Progenitor cell of endocrine pancreas (in vitro differentiated cells): ENCODE measurements at regions not wholly inside any gene's neighbourhood (a gene's known extent, or its start where the extent isn't known, plus 50 kb on each side); places are given as distances from the start of the nearest gene placed in this dataset.
"Not testable (repeated sequence)": the region's sequence is repeated elsewhere in the genome, so short reads cannot be mapped to it uniquely, and the experiment has no call there.

Source experiments
- DNase-seq: peaks from one replicate; pipeline ENCODE4 v3.0.0; 2021; ENCODE audit warnings: low spot score; ENCODE audit not compliant: unreplicated experiment
- H3K27ac Mint-ChIP-seq: 2 replicates; pipeline ENCODE4 v1.8.0; 2021; ENCODE audit warnings: mild to moderate bottlenecking, moderate library complexity, mixed read lengths
- H3K27me3 Mint-ChIP-seq: 2 replicates; pipeline ENCODE4 v1.8.0; 2021; ENCODE audit warnings: mixed read lengths
- H3K36me3 Mint-ChIP-seq: 2 replicates; pipeline ENCODE4 v1.8.0; 2022; ENCODE audit warnings: mixed read lengths; ENCODE audit not compliant: insufficient read depth
- H3K4me1 Mint-ChIP-seq: 2 replicates; pipeline ENCODE4 v1.8.0; 2021; ENCODE audit warnings: low read depth, mixed read lengths
- H3K4me3 Mint-ChIP-seq: 2 replicates; pipeline ENCODE4 v1.8.0; 2021; ENCODE audit warnings: low read depth, mild to moderate bottlenecking, moderate library complexity, mixed read lengths
- H3K9me3 Mint-ChIP-seq: 2 replicates; pipeline ENCODE4 v1.8.0; 2021; ENCODE audit warnings: low read depth, mixed read lengths
- TF ChIP-seq, protein P1 (sequence below): fragments of 200-600 bp; sonication (generic); IDR thresholded peaks from one replicate; pipeline ENCODE4 v1.5.0; 2021; ENCODE audit warnings: antibody characterized with exemption, mild to moderate bottlenecking; ENCODE audit not compliant: unreplicated experiment

DNA sequence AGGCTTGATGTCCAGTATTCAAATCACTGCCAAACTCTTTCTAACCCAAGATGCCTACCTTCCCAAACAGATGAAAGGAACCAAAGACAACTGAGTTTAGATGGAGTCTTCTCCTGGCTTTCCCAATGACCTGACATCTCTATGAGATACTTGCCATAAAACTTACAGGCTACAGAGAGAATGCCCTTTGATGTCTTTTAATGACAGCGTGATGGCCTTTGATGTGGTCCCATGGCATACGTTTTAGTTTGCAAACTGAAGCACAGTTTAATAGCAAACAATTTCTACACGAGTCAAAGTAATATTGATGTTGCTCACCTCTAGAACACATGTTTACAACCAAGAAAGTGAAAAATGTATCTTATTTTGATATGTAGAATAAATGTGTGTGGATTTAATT, 73.2 kb downstream of the ZIC4 start:
- no peak overlapping the region for H3K4me3 Mint-ChIP-seq
- H3K36me3 Mint-ChIP-seq: no peaks in the 10 kb centered on the region
- peaks cover 4% of the 10 kb centered on the region for H3K27me3 Mint-ChIP-seq
- no peaks in the 10 kb centered on the region for H3K9me3 Mint-ChIP-seq
- TF ChIP-seq, protein P1, sequence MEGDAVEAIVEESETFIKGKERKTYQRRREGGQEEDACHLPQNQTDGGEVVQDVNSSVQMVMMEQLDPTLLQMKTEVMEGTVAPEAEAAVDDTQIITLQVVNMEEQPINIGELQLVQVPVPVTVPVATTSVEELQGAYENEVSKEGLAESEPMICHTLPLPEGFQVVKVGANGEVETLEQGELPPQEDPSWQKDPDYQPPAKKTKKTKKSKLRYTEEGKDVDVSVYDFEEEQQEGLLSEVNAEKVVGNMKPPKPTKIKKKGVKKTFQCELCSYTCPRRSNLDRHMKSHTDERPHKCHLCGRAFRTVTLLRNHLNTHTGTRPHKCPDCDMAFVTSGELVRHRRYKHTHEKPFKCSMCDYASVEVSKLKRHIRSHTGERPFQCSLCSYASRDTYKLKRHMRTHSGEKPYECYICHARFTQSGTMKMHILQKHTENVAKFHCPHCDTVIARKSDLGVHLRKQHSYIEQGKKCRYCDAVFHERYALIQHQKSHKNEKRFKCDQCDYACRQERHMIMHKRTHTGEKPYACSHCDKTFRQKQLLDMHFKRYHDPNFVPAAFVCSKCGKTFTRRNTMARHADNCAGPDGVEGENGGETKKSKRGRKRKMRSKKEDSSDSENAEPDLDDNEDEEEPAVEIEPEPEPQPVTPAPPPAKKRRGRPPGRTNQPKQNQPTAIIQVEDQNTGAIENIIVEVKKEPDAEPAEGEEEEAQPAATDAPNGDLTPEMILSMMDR: no peak
- DNase-seq: no peak
- H3K27ac Mint-ChIP-seq: no peak overlapping the region
- no peaks in the 10 kb centered on the region for H3K4me1 Mint-ChIP-seq

DNA sequence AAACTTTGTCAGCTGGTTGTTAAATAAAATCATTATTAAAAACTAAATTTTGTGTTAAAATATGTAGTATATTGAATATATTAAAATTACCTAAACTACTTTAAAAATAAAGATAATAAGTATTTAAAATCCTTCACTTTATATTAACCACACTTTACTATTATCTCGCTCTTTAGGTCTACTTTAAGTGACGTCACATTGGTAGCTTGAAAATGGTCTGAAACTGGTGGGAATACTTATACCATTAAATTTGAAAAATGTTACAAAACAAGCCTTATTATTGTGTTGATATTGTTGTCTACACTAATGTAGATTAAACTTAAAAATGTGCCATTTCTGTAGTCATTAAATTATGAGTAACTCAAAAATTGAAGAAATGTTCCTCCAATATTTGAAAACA, 77.6 kb downstream of the ZIC4 start:
- Mint-ChIP-seq H3K27me3 (peaks cover 4% of the 10 kb centered on the region), H3K36me3 (no peaks in the 10 kb centered on the region), H3K27ac (no peak overlapping the region), H3K9me3 (no peaks in the 10 kb centered on the region), H3K4me3 (no peak overlapping the region), H3K4me1 (no peaks in the 10 kb centered on the region)
- TF ChIP-seq, protein P1: no peak
- DNase-seq: no peak

DNA sequence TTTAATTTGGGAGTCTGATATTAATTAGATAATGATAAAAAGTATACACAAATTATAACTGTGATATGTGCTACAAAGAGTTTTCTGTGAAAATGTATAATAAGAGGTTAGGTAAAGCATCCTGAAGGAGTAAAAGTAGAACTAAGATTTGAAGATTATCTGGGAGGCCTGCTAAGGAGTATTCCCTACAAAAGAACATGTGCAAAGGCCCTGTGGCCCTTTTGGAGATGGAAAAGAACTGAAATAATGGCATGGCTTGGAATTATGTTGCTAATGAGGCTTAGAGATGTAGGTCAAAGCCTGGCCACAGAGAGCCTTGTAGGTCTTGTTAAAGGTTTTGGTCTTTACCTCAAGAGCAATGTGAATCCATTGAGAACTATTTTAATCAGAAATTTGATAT, 82.0 kb downstream of the ZIC4 start:
- no peak for DNase-seq
- H3K9me3 Mint-ChIP-seq: no peaks in the 10 kb centered on the region
- H3K36me3 Mint-ChIP-seq: no peaks in the 10 kb centered on the region
- no peaks in the 10 kb centered on the region for H3K4me1 Mint-ChIP-seq
- H3K4me3 Mint-ChIP-seq: no peak overlapping the region
- no peak overlapping the region for H3K27ac Mint-ChIP-seq
- TF ChIP-seq, protein P1: no peak
- no peaks in the 10 kb centered on the region for H3K27me3 Mint-ChIP-seq

DNA sequence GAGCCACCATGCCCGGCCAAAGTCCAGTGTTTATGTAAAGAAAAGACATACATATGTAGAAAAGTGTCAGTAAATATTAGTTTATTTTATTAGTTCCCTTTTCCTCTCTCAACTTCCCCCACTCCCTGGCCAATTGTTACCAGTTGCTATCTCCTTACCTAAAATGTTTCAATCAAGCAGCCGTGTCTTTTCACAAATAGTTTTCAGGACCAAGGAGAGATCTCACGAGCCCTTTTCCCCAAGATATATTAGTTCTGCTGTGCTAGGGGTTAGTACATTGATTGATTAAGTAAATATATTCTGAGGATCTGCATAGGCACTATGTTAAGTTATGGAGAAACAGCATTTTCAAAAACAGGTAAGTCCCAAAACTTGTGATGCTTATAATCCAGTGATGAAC, 87.4 kb downstream of the ZIC4 start:
- Mint-ChIP-seq H3K4me3 (no peak overlapping the region), H3K27me3 (no peaks in the 10 kb centered on the region), H3K27ac (no peak overlapping the region), H3K9me3 (no peaks in the 10 kb centered on the region), H3K4me1 (no peaks in the 10 kb centered on the region), H3K36me3 (no peaks in the 10 kb centered on the region)
- TF ChIP-seq, protein P1: no peak
- no peak for DNase-seq

DNA sequence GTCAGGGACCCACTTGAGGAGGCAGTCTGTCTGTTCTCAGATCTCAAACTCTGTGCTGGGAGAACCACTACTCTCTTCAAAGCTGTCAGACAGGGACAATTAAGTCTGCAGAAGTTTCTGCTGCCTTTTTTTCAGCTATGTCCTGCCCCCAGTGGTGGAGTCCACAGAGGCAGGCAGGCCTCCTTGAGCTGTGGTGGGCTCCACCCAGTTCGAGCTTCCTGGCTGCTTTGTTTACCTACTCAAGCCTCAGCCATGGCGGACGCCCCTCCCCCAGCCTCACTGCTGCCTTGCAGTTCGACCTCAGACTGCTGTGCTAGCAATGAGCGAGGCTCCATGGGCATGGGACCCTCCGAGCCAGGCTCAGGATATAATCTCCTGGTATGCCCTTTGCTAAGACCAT, 89.3 kb downstream of the ZIC4 start:
- H3K27ac Mint-ChIP-seq, H3K4me3 Mint-ChIP-seq, H3K4me1 Mint-ChIP-seq, H3K36me3 Mint-ChIP-seq, H3K9me3 Mint-ChIP-seq, H3K27me3 Mint-ChIP-seq, DNase-seq: not testable (repeated sequence)
- TF ChIP-seq, protein P1: peak; percentile 7

DNA sequence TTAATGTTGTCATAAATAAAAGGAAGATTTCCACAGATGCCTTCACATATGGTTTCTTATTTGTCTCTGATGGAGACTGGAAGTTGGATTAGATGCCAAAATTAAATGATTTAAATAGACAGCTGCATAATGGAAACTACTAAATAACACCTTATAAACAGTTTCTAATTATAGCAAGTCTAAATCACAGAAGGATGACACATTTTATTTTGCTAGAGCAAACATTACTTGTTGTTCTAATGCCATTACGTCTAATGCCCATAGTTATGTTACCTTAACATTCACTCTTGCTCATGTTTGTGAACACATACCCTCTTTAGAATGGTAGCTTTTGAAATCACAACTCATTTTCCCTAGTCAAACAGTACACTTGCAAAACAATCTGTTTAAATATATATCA, 92.8 kb downstream of the ZIC4 start:
- H3K27me3 Mint-ChIP-seq: no peaks in the 10 kb centered on the region
- no peaks in the 10 kb centered on the region for H3K4me1 Mint-ChIP-seq
- H3K27ac Mint-ChIP-seq: no peak overlapping the region
- H3K4me3 Mint-ChIP-seq: no peak overlapping the region
- TF ChIP-seq, protein P1: no peak
- no peaks in the 10 kb centered on the region for H3K36me3 Mint-ChIP-seq
- no peak for DNase-seq
- H3K9me3 Mint-ChIP-seq: no peaks in the 10 kb centered on the region
